ENCODE measurements at regions not wholly inside any gene's neighbourhood (a gene's known extent, or its start where the extent isn't known, plus 50 kb on each side); places are given as distances from the start of the nearest gene placed in this dataset.

DNA sequence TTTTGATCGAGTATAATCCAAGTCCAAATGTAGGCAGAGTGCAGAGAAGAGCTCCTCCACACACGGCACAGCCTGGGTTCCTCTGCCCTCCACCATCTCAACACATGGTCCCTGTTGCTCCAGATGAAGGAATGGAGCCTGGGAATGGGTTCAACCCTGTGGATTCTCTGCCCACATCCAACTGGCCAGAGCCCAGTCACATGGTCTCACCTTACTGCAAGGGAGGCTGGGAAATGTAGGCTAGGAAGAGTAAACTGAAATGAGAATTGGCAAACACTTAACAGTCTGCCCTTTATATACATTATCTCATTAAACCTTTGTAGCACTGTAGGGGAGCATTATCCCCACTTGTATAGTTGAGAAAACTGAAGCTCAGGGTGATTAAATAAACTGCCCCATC lies 60.1 kb upstream of the RAB4A start:
- Histone ChIP-seq H2BK15ac (replicated peaks; ENCODE audit: low read depth) (no peak overlapping the region), H3K18ac (ENCODE audit: low read length) (no peak overlapping the region), H2BK120ac (ENCODE audit: low read depth, low read length) (no peak overlapping the region), H3K4me3 (ENCODE audit: low read length) (no peak overlapping the region), H3K27me3 (ENCODE audit: insufficient read depth, low read length, poor library complexity) (no peaks in the 10 kb centered on the region), H3K56ac (ENCODE audit: low read length) (no peak overlapping the region), H3K9ac (ENCODE audit: low read length) (no peak overlapping the region), H3K36me3 (ENCODE audit: control insufficient read depth, insufficient read depth, low read length) (no peaks in the 10 kb centered on the region), H2BK5ac (ENCODE audit: low read length) (no peak overlapping the region), H3K79me2 (ENCODE audit: control insufficient read depth, insufficient read depth, low read length) (no peaks in the 10 kb centered on the region), H3K27ac (ENCODE audit: low read depth, low read length) (no peak overlapping the region), H3K4me1 (ENCODE audit: control insufficient read depth, low read depth, low read length) (no peaks in the 10 kb centered on the region), H3K4ac (ENCODE audit: low read depth, low read length) (no peak overlapping the region), H2AK5ac (ENCODE audit: low read length) (no peak overlapping the region), H3K23ac (ENCODE audit: low read length) (no peak overlapping the region), H4K8ac (ENCODE audit: low read depth, low read length) (no peak overlapping the region), H3K4me2 (ENCODE audit: low read length) (no peak overlapping the region), H3K79me1 (ENCODE audit: low read length) (no peaks in the 10 kb centered on the region), H4K5ac (ENCODE audit: low read length) (no peak overlapping the region)
- DNase-seq = no peak
- WGBS (ENCODE audit: extremely low coverage, insufficient coverage, low lambda C conversion rate) = no CpG with 5 or more reads among the region's 2 CpGs

DNA sequence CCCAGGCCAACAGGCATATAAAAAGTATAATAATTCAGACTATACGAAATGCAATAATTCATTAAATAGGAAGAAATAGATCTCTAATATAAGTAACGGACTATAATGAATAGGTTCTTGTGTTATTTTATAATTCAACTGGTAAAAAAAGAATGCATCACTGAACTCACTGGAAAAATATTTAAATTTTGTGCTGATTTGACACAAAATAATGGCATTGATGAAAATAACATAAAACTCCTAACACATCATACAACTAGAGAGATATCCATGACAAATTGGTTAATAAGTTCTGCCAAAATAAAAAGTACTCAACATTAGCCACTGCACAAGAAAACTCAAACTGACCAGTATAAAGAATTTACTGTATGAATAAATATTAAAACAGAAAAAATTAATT lies 57.1 kb upstream of the RAB4A start:
- no peak overlapping the region for H2BK5ac ChIP-seq (ENCODE audit: low read length)
- H2BK120ac ChIP-seq (ENCODE audit: low read depth, low read length) = no peak overlapping the region
- H4K8ac ChIP-seq (ENCODE audit: low read depth, low read length) = no peak overlapping the region
- no peak overlapping the region for H3K23ac ChIP-seq (ENCODE audit: low read length)
- no peak overlapping the region for H2AK5ac ChIP-seq (ENCODE audit: low read length)
- no peaks in the 10 kb centered on the region for H3K79me1 ChIP-seq (ENCODE audit: low read length)
- H3K18ac ChIP-seq (ENCODE audit: low read length) = no peak overlapping the region
- H3K36me3 ChIP-seq (ENCODE audit: control insufficient read depth, insufficient read depth, low read length) = no peaks in the 10 kb centered on the region
- H3K4me1 ChIP-seq (ENCODE audit: control insufficient read depth, low read depth, low read length) = no peaks in the 10 kb centered on the region
- no peak overlapping the region for H3K9ac ChIP-seq (ENCODE audit: low read length)
- no peak overlapping the region for H3K27ac ChIP-seq (ENCODE audit: low read depth, low read length)
- no peak overlapping the region for H3K56ac ChIP-seq (ENCODE audit: low read length)
- H3K79me2 ChIP-seq (ENCODE audit: control insufficient read depth, insufficient read depth, low read length) = no peaks in the 10 kb centered on the region
- DNase-seq = no peak
- no peak overlapping the region for H3K4ac ChIP-seq (ENCODE audit: low read depth, low read length)
- H3K4me3 ChIP-seq (ENCODE audit: low read length) = no peak overlapping the region
- H3K27me3 ChIP-seq (ENCODE audit: insufficient read depth, low read length, poor library complexity) = no peaks in the 10 kb centered on the region
- no CpG with 5 or more reads among the region's 2 CpGs for WGBS (ENCODE audit: extremely low coverage, insufficient coverage, low lambda C conversion rate)
- H4K5ac ChIP-seq (ENCODE audit: low read length) = no peak overlapping the region
- H3K4me2 ChIP-seq (ENCODE audit: low read length) = no peak overlapping the region
- H2BK15ac ChIP-seq (replicated peaks; ENCODE audit: low read depth) = no peak overlapping the region

DNA sequence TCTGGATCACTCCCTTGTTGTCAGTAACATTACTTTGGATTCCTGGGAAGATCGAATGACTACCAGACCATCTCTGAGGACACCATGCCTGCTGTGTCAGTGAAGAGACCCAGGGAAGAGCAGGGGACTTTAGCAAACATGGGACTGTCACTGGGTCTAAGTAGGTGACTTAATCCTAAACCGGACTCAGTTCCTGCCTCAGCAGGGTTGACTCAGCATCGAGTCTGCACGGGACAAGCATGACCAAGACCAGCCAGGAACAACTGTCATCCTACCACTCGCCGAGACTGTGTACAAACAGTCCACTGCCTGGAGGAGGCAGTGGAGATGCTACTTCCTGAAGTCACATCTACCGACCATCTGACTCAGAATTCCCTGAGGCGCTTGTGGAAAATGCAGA lies 53.2 kb upstream of the RAB4A start:
- H2BK120ac ChIP-seq (ENCODE audit: low read depth, low read length) = no peak overlapping the region
- H2BK15ac ChIP-seq (replicated peaks; ENCODE audit: low read depth) = no peak overlapping the region
- no peak overlapping the region for H3K4me3 ChIP-seq (ENCODE audit: low read length)
- no peak overlapping the region for H4K5ac ChIP-seq (ENCODE audit: low read length)
- H3K36me3 ChIP-seq (ENCODE audit: control insufficient read depth, insufficient read depth, low read length) = no peaks in the 10 kb centered on the region
- no peak overlapping the region for H3K4ac ChIP-seq (ENCODE audit: low read depth, low read length)
- H3K23ac ChIP-seq (ENCODE audit: low read length) = peak overlapping the region; percentile 24
- H4K8ac ChIP-seq (ENCODE audit: low read depth, low read length) = no peak overlapping the region
- no peak overlapping the region for H3K9ac ChIP-seq (ENCODE audit: low read length)
- H3K27ac ChIP-seq (ENCODE audit: low read depth, low read length) = no peak overlapping the region
- no CpG with 5 or more reads among the region's 8 CpGs for WGBS (ENCODE audit: extremely low coverage, insufficient coverage, low lambda C conversion rate)
- H2BK5ac ChIP-seq (ENCODE audit: low read length) = no peak overlapping the region
- H3K4me2 ChIP-seq (ENCODE audit: low read length) = no peak overlapping the region
- DNase-seq = peak; percentile 67
- H3K79me1 ChIP-seq (ENCODE audit: low read length) = no peaks in the 10 kb centered on the region
- no peak overlapping the region for H2AK5ac ChIP-seq (ENCODE audit: low read length)
- no peak overlapping the region for H3K56ac ChIP-seq (ENCODE audit: low read length)
- no peaks in the 10 kb centered on the region for H3K4me1 ChIP-seq (ENCODE audit: control insufficient read depth, low read depth, low read length)
- no peaks in the 10 kb centered on the region for H3K27me3 ChIP-seq (ENCODE audit: insufficient read depth, low read length, poor library complexity)
- no peaks in the 10 kb centered on the region for H3K79me2 ChIP-seq (ENCODE audit: control insufficient read depth, insufficient read depth, low read length)
- no peak overlapping the region for H3K18ac ChIP-seq (ENCODE audit: low read length)

DNA sequence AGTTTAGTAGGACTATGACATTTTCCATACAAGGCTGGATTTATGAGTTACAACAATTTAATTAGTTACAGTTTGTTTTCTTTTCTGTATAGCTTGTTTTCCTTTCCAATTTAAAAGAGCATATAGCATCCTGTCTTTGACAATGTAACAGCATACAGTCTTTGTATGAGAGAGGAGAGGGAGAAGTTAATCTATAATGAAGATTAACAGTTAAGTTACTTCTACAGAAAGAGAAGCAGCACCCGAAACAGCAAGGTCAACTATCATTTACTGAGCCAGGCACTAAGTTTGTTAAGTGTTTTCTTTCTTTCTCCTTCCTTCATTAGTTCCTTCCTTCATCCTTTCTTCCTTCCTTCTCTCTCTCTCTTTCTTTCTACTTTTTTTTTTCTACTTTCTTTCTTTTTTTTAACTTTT lies 52.3 kb upstream of the RAB4A start:
- no peak overlapping the region for H3K27ac ChIP-seq (ENCODE audit: low read depth, low read length)
- no peaks in the 10 kb centered on the region for H3K79me1 ChIP-seq (ENCODE audit: low read length)
- no peaks in the 10 kb centered on the region for H3K36me3 ChIP-seq (ENCODE audit: control insufficient read depth, insufficient read depth, low read length)
- H3K4me3 ChIP-seq (ENCODE audit: low read length) = no peak overlapping the region
- H3K9ac ChIP-seq (ENCODE audit: low read length) = no peak overlapping the region
- H3K4me1 ChIP-seq (ENCODE audit: control insufficient read depth, low read depth, low read length) = no peaks in the 10 kb centered on the region
- H3K4ac ChIP-seq (ENCODE audit: low read depth, low read length) = no peak overlapping the region
- no peak overlapping the region for H2BK15ac ChIP-seq (replicated peaks; ENCODE audit: low read depth)
- no peak overlapping the region for H2BK120ac ChIP-seq (ENCODE audit: low read depth, low read length)
- H4K8ac ChIP-seq (ENCODE audit: low read depth, low read length) = no peak overlapping the region
- no peak overlapping the region for H3K18ac ChIP-seq (ENCODE audit: low read length)
- no peak overlapping the region for H4K5ac ChIP-seq (ENCODE audit: low read length)
- H3K56ac ChIP-seq (ENCODE audit: low read length) = no peak overlapping the region
- H2AK5ac ChIP-seq (ENCODE audit: low read length) = no peak overlapping the region
- no peaks in the 10 kb centered on the region for H3K27me3 ChIP-seq (ENCODE audit: insufficient read depth, low read length, poor library complexity)
- H3K4me2 ChIP-seq (ENCODE audit: low read length) = no peak overlapping the region
- no CpG with 5 or more reads among the region's 1 CpG for WGBS (ENCODE audit: extremely low coverage, insufficient coverage, low lambda C conversion rate)
- no peaks in the 10 kb centered on the region for H3K79me2 ChIP-seq (ENCODE audit: control insufficient read depth, insufficient read depth, low read length)
- H2BK5ac ChIP-seq (ENCODE audit: low read length) = no peak overlapping the region
- H3K23ac ChIP-seq (ENCODE audit: low read length) = no peak overlapping the region
- DNase-seq = no peak

DNA sequence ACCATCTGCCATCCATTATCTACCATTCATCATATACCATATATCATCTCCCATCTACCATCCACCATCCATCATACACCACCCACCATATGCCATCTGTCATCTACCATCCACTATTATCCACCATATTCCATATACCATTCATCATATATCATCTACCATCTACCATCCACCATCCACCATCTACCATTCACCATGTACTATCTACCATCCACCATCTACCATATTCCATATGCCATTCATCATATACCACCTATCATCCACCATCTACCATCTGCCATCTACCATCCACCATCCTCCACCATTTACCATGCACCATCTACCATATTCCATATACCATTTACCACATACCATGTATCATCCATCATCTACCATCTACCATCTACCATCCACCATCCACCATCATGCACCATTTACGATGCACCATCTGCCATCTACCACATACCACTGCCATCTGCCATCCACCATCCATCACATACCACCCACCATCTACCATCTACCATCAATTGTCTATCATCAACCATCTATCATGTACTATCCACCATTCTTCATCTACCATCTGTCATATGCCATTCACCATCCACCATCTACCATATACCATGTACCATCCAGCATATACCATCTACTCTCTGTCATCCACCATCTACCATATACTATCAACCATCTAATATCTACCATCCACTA lies 50.6 kb upstream of the RAB4A start:
- Histone ChIP-seq H3K79me1 (ENCODE audit: low read length) (no peaks in the 10 kb centered on the region), H3K23ac (ENCODE audit: low read length) (no peak overlapping the region), H3K18ac (ENCODE audit: low read length) (no peak overlapping the region), H2BK120ac (ENCODE audit: low read depth, low read length) (no peak overlapping the region), H3K36me3 (ENCODE audit: control insufficient read depth, insufficient read depth, low read length) (no peaks in the 10 kb centered on the region), H3K27ac (ENCODE audit: low read depth, low read length) (no peak overlapping the region), H3K27me3 (ENCODE audit: insufficient read depth, low read length, poor library complexity) (no peaks in the 10 kb centered on the region), H3K4me1 (ENCODE audit: control insufficient read depth, low read depth, low read length) (no peaks in the 10 kb centered on the region), H2BK15ac (replicated peaks; ENCODE audit: low read depth) (no peak overlapping the region), H3K4ac (ENCODE audit: low read depth, low read length) (no peak overlapping the region), H4K8ac (ENCODE audit: low read depth, low read length) (no peak overlapping the region), H3K4me3 (ENCODE audit: low read length) (no peak overlapping the region), H4K5ac (ENCODE audit: low read length) (no peak overlapping the region), H3K79me2 (ENCODE audit: control insufficient read depth, insufficient read depth, low read length) (no peaks in the 10 kb centered on the region), H3K4me2 (ENCODE audit: low read length) (no peak overlapping the region), H3K56ac (ENCODE audit: low read length) (no peak overlapping the region), H2BK5ac (ENCODE audit: low read length) (no peak overlapping the region), H2AK5ac (ENCODE audit: low read length) (no peak overlapping the region), H3K9ac (ENCODE audit: low read length) (no peak overlapping the region)
- DNase-seq = no peak
- WGBS (ENCODE audit: extremely low coverage, insufficient coverage, low lambda C conversion rate) = no CpG with 5 or more reads among the region's 1 CpG

Data from mesendoderm (in vitro differentiated cells).